Stomach (tissue), 8 donors: ENCODE measurements at regions not wholly inside any gene's neighbourhood (a gene's known extent, or its start where the extent isn't known, plus 50 kb on each side); places are given as distances from the start of the nearest gene placed in this dataset.

Experiments used
- DNase-seq, 2 donors: peaks; one replicate each; pipeline versions ENCODE4 v3.0.0 to v3.0.0-alpha.2; 2013 to 2019
- H3K27ac ChIP-seq, 5 donors: fragments of 200-600 bp in 4 of 5; sonication (generic) in 4 of 5; one replicate each; pipeline ENCODE4 v1.5.1; 2013 to 2019; ENCODE audit warnings: mild to moderate bottlenecking in 1 of 5, moderate library complexity in 1 of 5
- H3K27me3 ChIP-seq, 3 donors: fragments of 200-600 bp; sonication (generic); one replicate each; pipeline ENCODE4 v1.5.1; 2017 to 2019; ENCODE audit warnings: mixed run types in 1 of 3
- H3K36me3 ChIP-seq, 4 donors: fragments of 200-600 bp; sonication (generic); 1 replicate in 3 of 4; 2 replicates in 1 of 4; pipeline ENCODE4 v1.5.1; 2016 to 2019
- H3K4me1 ChIP-seq, 4 donors: fragments of 200-600 bp; sonication (generic); one replicate each; pipeline ENCODE4 v1.5.1; 2016 to 2019
- H3K4me3 ChIP-seq, 4 donors: fragments of 200-600 bp; sonication (generic) in 3 of 4; one replicate each; pipeline ENCODE4 v1.5.1; 2016 to 2019; ENCODE audit warnings: mild to moderate bottlenecking in 1 of 4
- H3K9me3 ChIP-seq, 4 donors: fragments of 200-600 bp; sonication (generic); one replicate each; pipeline ENCODE4 v1.5.1; 2016 to 2019
- EP300 ChIP-seq: sonication (generic); formaldehyde crosslinking; IDR thresholded peaks from one replicate; pipeline ENCODE4 v1.6.1; 2017; ENCODE audit warnings: antibody characterized with exemption
- POLR2A ChIP-seq, 4 donors: fragments of 450-650 bp; IDR thresholded peaks; one replicate each; pipeline ENCODE4 v1.6.1; 2016; ENCODE audit warnings: antibody characterized with exemption in 4 of 4, control low read depth in 2 of 4, mild to moderate bottlenecking in 1 of 4, moderate library complexity in 1 of 4
- POLR2AphosphoS5 ChIP-seq, 3 donors: sonication (generic); formaldehyde crosslinking; IDR thresholded peaks; one replicate each; pipeline ENCODE4 v1.6.1; 2016; ENCODE audit warnings: antibody characterized with exemption in 3 of 3
- WGBS, 5 donors: extraction: QIAGEN DNeasy Blood & Tissue Kit in 3 of 5; methylation state at CpG; one replicate each; pipeline versions ENCODE4 v1.1.5 to v1.1.7; 2013 to 2018; 5-methylcytosine and 5-hydroxymethylcytosine counted together
- intact Hi-C: fragments of 100-400 bp; cut with DNase I; formaldehyde crosslinking; loops from one replicate; pipeline ENCODE4 v1.15.1; 2023; ENCODE audit warnings: low total_unique reads
- TF ChIP-seq, protein P1 (sequence below), 7 experiments: fragments of 450-650 bp in 4 of 7; fragments of 200-600 bp in 3 of 7; sonication (generic) in 3 of 7; IDR thresholded peaks; one replicate each; pipeline ENCODE4 v1.5.1; 2016 to 2019; ENCODE audit warnings: antibody characterized with exemption in 7 of 7, control low read depth in 2 of 7, mild to moderate bottlenecking in 1 of 7
- donor health status: healthy with polysubstance abuse.
- donor health status: Bipolar disorder and iron deficiency.
- donor health status: healthy.

DNA sequence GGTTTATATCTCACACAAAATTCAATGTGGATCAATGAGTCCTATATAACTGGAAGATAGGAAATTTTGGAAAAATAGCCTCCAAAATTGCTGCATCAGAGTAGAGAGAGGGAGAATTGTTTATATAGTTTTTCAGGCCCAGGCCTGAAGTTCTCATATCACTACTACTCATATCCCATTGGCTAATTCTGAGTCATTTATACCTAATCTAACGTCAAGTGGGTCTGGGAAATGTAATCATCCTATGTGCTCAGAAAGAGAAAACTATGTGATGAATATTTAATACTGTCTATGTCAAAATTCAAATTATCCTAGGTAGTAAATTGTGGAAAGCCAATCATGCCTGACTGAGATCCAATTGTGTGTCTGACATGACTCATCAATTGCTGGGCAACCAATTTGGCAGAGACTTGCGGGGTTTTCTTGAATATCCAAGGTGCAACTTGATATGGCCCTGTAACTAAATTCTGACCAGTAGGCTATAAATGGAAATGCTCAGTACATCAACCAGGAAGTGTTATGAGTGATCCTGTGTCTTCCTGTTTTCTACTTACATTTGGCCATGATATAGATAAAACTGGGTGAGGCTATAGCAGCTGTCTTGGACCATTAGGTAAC is 744.4 kb downstream of the KCNJ3 start:
- no peak for DNase-seq
- Histone ChIP-seq H3K4me1 (no peaks in the 10 kb centered on the region), H3K9me3 (peaks cover 0 to 4% (median 0%) of the 10 kb centered on the region in 4 donors), H3K4me3 (no peak overlapping the region), H3K27me3 (no peaks in the 10 kb centered on the region), H3K27ac (no peak overlapping the region), H3K36me3 (no peaks in the 10 kb centered on the region)
- TF ChIP-seq, protein P1, sequence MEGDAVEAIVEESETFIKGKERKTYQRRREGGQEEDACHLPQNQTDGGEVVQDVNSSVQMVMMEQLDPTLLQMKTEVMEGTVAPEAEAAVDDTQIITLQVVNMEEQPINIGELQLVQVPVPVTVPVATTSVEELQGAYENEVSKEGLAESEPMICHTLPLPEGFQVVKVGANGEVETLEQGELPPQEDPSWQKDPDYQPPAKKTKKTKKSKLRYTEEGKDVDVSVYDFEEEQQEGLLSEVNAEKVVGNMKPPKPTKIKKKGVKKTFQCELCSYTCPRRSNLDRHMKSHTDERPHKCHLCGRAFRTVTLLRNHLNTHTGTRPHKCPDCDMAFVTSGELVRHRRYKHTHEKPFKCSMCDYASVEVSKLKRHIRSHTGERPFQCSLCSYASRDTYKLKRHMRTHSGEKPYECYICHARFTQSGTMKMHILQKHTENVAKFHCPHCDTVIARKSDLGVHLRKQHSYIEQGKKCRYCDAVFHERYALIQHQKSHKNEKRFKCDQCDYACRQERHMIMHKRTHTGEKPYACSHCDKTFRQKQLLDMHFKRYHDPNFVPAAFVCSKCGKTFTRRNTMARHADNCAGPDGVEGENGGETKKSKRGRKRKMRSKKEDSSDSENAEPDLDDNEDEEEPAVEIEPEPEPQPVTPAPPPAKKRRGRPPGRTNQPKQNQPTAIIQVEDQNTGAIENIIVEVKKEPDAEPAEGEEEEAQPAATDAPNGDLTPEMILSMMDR (IDR thresholded peaks at IDR 0.05), result no peak
- no peak for TF ChIP-seq POLR2A (IDR thresholded peaks at IDR 0.05)
- no peak for TF ChIP-seq EP300
- TF ChIP-seq POLR2AphosphoS5 (IDR thresholded peaks at IDR 0.05), result no peak
- WGBS, 5 donors, result 73 to 83% (median 75%) methylated on average over 2 of the region's 2 CpGs
- intact Hi-C loops, result no loop called here

GRCh38 chr2:155442088-155442487 is 743.6 kb downstream of the KCNJ3 start:
- peak in 1 of 2 donors; percentile 5 for DNase-seq
- Histone ChIP-seq H3K4me1 (no peaks in the 10 kb centered on the region), H3K9me3 (peaks cover 0 to 12% (median 0%) of the 10 kb centered on the region in 4 donors), H3K27me3 (no peaks in the 10 kb centered on the region), H3K27ac (no peak overlapping the region), H3K36me3 (no peaks in the 10 kb centered on the region), H3K4me3 (no peak overlapping the region)
- TF ChIP-seq POLR2A (IDR thresholded peaks at IDR 0.05), result no peak
- no peak for TF ChIP-seq EP300
- no peak for TF ChIP-seq POLR2AphosphoS5 (IDR thresholded peaks at IDR 0.05)
- TF ChIP-seq, protein P1 (IDR thresholded peaks at IDR 0.05), result no peak
- intact Hi-C loops, result no loop called here
- 22 to 52% (median 37%) methylated on average over 2 of the region's 2 CpGs for WGBS, 5 donors

DNA sequence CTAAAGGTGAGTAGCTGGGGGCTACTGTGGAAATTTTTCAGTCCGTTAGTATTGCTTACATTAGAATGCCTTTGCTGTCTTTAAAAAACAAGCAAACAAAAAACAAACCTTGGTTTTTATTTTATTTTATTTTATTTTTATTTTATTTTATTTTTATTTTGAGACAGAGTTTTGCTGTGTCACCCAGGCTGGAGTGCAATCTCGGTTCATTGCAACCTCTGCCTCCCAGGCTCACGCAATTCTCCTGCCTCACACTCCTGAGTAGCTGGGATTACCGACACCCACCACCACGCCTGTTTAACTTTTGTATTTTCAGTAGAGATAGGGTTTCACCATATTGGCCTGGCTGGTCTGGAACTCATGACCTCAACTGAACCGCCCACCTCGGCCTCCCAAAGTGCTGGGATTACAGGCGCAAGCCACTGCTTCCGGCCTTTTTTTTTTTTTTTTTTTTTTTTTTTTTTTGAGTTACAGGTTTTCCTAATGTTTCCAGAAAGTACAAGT is 732.6 kb downstream of the KCNJ3 start:
- Histone ChIP-seq H3K4me1 (no peaks in the 10 kb centered on the region), H3K27ac (no peak overlapping the region), H3K36me3 (no peaks in the 10 kb centered on the region), H3K9me3 (peaks cover 0 to 5% (median 0%) of the 10 kb centered on the region in 4 donors), H3K4me3 (no peak overlapping the region), H3K27me3 (no peaks in the 10 kb centered on the region)
- TF ChIP-seq POLR2A (IDR thresholded peaks at IDR 0.05) (no peak), EP300 (no peak), POLR2AphosphoS5 (IDR thresholded peaks at IDR 0.05) (no peak)
- TF ChIP-seq, protein P1 (IDR thresholded peaks at IDR 0.05), result no peak
- no peak for DNase-seq
- intact Hi-C loops, result no loop called here
- WGBS, 5 donors, result 80 to 92% (median 86%) methylated on average over 9 of the region's 9 CpGs

DNA sequence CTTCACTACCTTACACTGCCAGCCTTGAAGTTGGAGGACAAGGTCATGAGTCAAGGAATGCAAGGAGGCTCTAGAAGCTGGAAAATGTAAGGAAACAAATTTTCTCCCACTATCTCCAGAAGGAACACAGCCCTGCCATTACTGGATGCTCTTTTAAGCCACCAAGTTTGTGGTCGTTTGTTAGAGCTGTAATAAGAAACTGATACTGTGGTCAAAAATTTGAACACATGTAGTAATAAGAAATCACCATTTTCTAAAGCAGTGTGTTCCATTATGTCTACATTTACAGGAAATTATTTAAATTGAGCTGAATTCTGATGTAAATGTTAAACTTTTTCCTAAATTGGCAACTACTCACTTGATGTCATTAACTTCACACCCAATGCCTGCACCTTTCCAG is 729.0 kb downstream of the KCNJ3 start:
- H3K27me3 ChIP-seq, result no peaks in the 10 kb centered on the region
- no peaks in the 10 kb centered on the region for H3K36me3 ChIP-seq
- intact Hi-C loops, result no loop called here
- H3K4me3 ChIP-seq, result no peak overlapping the region
- no peaks in the 10 kb centered on the region for H3K4me1 ChIP-seq
- TF ChIP-seq, protein P1 (IDR thresholded peaks at IDR 0.05), result no peak
- TF ChIP-seq EP300, result no peak
- no peak for TF ChIP-seq POLR2A (IDR thresholded peaks at IDR 0.05)
- no peak for TF ChIP-seq POLR2AphosphoS5 (IDR thresholded peaks at IDR 0.05)
- no peaks in the 10 kb centered on the region for H3K9me3 ChIP-seq
- DNase-seq, result no peak
- no peak overlapping the region for H3K27ac ChIP-seq
- WGBS, 5 donors, result 63 to 86% (median 73%) methylated on average over 1 of the region's 1 CpG
